H1 (cell line): ENCODE measurements at regions not wholly inside any gene's neighbourhood (a gene's known extent, or its start where the extent isn't known, plus 50 kb on each side); places are given as distances from the start of the nearest gene placed in this dataset.

Source experiments
- EZH2 ChIP-seq: fragments of 200-600 bp; sonication (generic); IDR thresholded peaks from 2 replicates; pipeline ENCODE4 v1.7.1; 2012; ENCODE audit warnings: low read depth, mild to moderate bottlenecking, moderate library complexity, low read length, inconsistent platforms; ENCODE audit not compliant: severe bottlenecking
- POLR2A ChIP-seq, 2 experiments: IDR thresholded peaks; 1 replicate in 1 of 2; 2 replicates in 1 of 2; pipeline ENCODE4 v1.6.1; 2011; ENCODE audit warnings: low read depth in 2 of 2, low read length in 2 of 2, mild to moderate bottlenecking in 2 of 2; ENCODE audit errors: control extremely low read depth in 1 of 2
- TAF7 ChIP-seq: optimal IDR thresholded peaks from 2 replicates; pipeline ENCODE3; 2011; ENCODE audit warnings: low read depth, mild to moderate bottlenecking, inconsistent platforms, low read length, moderate library complexity, borderline replicate concordance
- TF ChIP-seq, protein P1 (sequence below), 3 experiments: IDR thresholded peaks; 1 replicate in 2 of 3; 2 replicates in 1 of 3; pipeline versions ENCODE4 v1.5.1 to v1.6.1; 2011; ENCODE audit warnings: low read length in 3 of 3, mild to moderate bottlenecking in 3 of 3, inconsistent platforms in 2 of 3, low read depth in 1 of 3, moderate library complexity in 1 of 3; ENCODE audit not compliant: insufficient read depth in 1 of 3; ENCODE audit errors: control extremely low read depth in 1 of 3

DNA sequence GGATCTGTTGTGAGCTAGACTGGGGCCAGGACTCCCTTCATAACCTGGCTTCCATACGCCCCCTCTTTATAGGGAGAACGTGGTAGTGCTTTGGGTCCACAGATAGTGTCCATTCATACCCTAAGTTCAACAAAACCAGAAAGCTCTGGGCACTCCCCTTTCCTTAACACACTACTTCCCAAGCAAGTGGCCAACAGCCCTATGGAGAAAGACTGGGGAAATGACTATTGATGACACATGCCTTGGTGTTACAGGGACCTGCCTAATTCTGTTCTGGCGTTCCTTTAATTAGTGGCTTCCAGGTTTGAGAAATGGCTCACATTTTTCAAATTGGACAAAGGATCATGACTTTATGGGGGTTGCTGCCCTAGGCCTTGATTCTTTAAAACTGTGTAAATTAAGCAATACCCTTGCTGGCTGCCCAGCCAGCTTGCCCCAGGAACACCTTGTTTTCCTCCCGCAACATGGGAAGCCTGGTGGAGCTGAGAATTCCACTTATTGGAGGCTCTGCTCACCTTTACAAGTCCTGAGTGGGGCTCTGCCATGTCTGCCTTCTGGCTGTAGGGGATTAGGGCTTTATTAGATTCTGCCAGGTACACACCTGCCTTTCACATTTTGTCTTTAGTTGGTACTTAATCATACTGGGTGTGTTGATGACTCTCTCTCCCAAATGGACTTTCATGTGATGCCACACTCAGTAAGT, 61.1 kb downstream of the RGS12 start:
- TF ChIP-seq, protein P1, sequence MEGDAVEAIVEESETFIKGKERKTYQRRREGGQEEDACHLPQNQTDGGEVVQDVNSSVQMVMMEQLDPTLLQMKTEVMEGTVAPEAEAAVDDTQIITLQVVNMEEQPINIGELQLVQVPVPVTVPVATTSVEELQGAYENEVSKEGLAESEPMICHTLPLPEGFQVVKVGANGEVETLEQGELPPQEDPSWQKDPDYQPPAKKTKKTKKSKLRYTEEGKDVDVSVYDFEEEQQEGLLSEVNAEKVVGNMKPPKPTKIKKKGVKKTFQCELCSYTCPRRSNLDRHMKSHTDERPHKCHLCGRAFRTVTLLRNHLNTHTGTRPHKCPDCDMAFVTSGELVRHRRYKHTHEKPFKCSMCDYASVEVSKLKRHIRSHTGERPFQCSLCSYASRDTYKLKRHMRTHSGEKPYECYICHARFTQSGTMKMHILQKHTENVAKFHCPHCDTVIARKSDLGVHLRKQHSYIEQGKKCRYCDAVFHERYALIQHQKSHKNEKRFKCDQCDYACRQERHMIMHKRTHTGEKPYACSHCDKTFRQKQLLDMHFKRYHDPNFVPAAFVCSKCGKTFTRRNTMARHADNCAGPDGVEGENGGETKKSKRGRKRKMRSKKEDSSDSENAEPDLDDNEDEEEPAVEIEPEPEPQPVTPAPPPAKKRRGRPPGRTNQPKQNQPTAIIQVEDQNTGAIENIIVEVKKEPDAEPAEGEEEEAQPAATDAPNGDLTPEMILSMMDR (IDR thresholded peaks at IDR 0.05; ENCODE audit: control extremely low read depth in 1 of 3, insufficient read depth in 1 of 3, low read depth in 1 of 3, low read length in 3 of 3): no peak
- no peak for TF ChIP-seq TAF7
- no peak for TF ChIP-seq POLR2A (IDR thresholded peaks at IDR 0.05; ENCODE audit: control extremely low read depth in 1 of 2, low read depth in 2 of 2, low read length in 2 of 2)
- TF ChIP-seq EZH2: no peak
